Glomerular visceral epithelial cell (primary cell): ENCODE measurements at regions not wholly inside any gene's neighbourhood (a gene's known extent, or its start where the extent isn't known, plus 50 kb on each side); places are given as distances from the start of the nearest gene placed in this dataset.

Experiments used
- DNase-seq: peaks from one replicate; pipeline ENCODE4 v3.0.0-alpha.2; 2016; ENCODE audit errors: extremely low spot score

DNA sequence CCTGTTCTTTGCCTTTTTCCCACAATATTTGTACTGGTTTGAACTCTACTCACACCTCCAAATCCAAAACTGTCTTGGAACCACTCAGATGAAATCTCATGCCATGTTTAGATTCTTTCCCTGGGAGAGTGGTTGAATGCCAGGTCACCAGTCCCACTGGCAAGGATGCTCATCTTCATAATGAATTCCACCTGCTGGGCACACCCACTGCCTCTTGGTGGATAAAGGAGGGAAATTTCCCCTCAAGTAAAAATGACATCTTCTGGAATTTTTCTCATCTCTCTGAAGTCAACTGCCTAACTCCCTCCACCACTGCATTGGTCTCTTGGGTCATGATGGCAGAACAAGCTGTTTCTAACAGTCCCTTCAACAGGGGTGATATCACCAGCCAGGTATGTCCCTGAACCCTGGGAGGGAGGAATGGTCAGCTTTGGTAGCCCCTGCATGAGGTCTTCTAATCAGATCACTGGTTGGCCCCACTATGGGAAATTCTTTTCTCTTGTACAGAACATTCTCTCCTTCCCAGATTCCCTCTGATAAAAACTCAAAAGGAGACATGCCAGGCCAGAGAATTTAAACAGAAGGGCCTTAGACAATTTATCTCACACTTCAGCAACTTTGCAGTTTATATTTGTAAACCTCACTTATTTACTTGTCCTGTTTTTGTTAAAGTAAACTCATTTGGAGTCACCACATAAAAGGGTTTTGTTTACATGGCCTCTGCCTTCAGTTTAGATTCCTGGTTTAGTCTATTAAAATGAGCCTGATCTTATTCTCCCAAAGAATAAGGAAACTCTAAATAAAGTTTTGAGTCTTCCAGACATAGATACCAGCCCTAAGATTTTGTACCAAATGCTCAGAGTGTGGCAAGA is 143.4 kb downstream of the WNT5A start:
- peak; percentile 67 for DNase-seq

DNA sequence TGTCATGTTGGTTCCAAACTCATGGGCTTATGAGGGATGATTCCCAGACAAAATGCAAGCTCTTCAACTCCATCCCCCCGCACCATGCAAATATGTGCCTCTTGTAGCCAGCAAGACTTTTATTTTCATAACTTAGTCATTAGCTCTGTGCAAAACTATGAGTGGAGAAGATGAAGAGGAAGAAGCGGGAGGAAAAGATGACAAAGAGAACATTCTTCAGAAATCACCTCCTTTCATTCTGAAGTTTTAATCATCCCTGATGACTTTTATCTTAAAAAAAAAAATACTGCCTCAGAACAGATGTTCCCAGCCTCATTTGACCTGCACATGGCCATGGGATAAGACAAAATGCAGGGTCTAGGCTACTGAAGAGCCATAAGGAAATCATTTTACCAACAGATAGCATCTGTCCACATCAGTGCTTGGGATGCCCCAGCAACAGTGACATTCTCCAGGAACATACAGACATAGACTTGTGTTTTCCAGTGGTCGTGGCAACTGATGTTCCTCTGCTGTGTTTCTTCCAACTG is 145.5 kb downstream of the WNT5A start:
- DNase-seq, result no peak

DNA sequence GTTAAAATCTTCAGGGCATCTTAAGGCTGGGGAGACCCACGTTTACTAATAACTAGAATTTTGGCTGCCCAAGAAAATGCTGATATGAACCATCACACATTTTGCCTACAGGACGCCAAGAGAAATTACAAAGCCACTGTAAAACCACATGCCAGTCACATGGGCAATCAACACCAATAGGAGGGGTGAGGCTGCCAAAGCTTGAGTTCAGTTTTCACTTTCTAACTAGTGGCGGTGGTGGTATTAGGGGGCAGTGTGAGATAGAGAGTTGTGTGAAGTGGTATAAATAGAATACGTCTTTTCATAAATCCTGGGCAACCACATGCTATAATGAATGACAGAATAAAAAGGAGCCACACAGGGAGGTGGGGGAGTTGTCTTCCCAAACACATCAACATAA is 147.3 kb downstream of the WNT5A start:
- no peak for DNase-seq

GRCh38 chr3:55339390-55339789 is 147.7 kb downstream of the WNT5A start:
- DNase-seq, result no peak

- no peak for DNase-seq
Observed at GRCh38 chr3:55337641-55338180, 149.4 kb downstream of the WNT5A start.

DNA sequence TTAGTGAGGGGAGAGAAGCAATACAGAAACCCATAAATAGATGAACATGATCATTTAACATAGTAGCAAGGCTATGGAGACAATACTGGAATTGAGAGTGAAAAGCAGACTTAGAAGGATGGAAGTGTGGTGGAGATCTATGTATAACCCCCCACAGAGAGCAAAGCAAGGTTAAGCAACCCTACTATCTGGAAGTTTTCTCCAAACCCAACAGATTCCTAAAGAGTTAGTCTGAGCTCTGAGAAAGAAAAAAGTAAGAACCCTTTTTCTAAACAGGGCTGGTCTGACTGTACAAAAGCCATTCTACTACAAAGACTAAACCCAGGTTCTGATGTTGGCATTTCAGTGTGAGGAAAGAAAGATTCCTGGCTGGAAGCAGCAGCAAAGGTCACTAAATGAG is 153.2 kb downstream of the WNT5A start:
- no peak for DNase-seq

- DNase-seq, result no peak
Observed at GRCh38 chr3:55333046-55333445, 154.1 kb downstream of the WNT5A start.

DNA sequence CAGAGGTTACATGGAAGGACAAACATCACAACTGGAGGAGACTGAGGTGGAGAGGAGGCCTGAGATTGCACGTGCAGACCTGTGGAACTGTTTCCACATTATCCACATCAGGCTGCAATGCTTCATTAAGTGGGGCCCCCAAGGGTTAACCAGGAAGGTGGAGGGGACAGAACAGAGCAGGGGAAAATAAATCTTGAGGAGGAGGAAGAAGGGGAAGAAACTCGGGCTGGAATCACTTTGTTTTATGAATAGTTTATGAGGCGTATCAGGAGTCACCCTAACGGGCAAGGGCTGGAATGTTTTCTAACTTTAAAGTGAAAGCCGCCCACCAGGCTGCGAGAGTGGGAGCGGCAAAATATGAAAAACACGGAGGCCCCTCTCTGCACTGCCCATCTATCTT is 154.9 kb downstream of the WNT5A start:
- DNase-seq, result no peak

- no peak for DNase-seq
Observed at GRCh38 chr3:55331524-55331923, 155.6 kb downstream of the WNT5A start.

DNA sequence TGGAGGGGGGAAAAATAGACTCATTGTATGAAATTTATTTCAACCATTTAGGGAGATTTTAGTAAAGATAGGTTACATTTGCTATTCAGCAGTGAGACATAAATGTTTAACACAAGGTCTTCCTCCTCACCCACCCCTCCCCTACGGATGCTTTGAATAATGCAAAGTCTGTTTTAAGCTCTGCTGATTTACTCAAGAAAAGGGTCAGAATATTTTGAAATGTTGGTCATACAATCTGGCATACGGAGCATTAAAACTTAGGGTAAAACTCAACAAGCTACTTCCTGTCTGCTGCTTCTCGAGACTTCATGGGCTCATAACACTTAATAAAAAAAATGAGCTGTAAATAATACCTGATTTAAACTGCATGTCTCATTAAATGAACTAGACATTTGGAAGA is 156.3 kb downstream of the WNT5A start:
- no peak for DNase-seq

DNA sequence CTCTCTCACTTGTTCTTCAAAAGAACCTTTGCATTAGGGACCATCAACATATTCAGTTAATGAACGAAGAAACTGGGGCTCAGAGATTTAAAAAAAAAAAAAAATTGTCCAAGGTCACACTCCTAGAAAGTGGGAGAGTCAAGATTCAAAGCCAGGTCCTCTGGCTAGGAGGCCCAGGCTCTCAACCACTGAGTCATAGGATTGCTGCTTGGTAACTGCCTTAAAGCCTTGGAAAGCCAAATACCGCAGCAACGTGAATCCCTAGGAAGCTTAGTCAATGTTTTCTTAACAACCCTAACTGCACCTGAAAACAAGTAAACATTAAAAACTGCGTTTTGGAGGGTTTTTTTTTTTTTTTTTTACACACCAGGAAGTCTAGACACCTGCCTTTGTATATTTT is 156.8 kb downstream of the WNT5A start:
- DNase-seq, result peak; percentile 93

DNA sequence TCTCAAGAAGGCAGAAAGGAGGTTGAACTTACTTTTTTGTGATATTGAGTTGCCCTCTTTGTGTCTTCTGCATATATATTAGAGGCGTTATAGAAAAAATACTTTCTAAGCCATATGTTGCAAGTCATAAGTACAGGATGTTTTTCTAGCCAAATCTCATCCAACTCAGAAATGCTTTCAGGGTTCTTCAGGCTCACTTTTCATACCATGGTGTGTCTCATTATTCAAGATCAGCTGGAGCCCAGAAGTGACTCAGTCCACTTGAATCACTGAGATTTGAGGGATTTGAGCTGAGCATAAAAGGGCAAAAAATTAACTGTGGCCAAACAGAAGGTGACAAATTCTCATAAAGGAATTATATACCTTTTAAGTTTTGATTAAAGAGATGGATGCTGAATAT is 157.3 kb downstream of the WNT5A start:
- DNase-seq, result peak; percentile 74

DNA sequence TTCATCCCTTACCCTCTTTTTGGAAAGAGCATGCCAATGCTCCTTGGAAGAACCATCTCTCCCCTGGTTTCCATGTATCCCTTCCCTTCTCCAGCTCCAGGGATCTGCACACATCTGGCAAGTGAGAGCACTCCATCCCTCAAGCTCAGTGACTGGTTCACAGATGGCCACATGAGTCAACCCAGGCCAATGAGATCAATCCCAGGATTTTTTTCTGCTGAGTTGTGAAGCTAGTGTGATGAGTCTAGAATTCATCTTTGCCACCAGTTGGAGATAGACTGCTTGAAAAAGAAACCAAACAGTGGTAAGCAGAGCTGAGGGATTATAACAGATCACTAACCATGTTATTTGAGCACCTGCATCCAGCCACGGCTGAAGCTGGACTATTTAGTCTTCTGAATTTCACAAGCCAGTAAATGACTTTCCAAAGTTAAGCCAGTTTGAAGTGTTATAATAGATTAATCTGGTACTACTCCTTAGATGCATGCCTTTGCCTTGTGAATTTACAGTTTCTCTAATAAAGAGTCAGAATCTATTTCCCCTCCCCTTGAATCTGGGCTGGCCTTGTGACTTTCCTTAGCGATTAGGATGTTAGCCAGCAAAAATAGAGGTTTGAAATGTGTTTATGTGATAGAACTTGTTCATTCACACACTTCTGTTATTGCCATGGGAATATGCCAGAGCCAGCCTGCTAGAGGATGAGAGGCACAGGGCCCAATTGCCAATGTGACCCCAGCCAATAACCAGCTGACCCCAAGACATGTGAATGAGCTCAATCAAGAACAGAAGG is 159.8 kb downstream of the WNT5A start:
- DNase-seq, result peak; percentile 50

DNA sequence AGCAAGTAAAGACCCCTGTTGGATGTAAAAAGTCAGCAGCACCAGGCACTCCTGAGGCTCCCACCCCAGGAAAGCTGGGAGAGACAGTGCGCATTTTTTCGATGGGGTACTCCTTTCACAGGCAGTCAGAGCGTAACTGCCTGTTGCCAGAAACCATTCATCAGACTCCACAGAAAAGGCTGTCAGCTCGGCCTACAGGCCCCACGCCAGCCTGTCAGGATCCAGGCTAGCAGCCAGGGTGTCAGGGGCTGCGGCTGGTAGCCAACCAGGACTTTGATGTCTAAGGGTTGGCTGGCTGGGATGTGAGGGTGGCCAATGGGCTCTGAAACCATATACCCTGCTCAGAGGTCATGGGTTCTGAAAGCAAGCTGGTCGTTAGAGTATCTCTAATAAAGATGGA is 164.5 kb downstream of the WNT5A start:
- DNase-seq, result no peak

DNA sequence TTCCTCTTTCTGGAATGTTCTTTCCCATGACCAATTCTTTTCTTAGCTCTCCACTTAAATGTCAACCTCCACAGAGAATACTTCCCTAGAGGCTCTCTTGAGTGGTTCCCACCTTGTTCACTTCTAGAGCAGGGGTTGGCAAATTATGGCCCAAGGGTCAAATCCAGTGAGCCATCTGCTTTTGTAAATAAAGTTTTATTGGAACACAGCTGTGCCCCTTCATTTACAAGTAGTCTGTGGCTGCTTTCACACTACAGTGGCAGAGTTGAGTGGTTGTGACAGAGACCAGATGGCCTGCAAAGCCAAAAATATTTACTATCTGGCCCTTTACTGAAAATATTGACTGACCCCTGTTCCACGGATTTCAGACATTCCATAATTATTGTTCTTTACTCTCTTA is 166.2 kb downstream of the WNT5A start:
- no peak for DNase-seq

DNA sequence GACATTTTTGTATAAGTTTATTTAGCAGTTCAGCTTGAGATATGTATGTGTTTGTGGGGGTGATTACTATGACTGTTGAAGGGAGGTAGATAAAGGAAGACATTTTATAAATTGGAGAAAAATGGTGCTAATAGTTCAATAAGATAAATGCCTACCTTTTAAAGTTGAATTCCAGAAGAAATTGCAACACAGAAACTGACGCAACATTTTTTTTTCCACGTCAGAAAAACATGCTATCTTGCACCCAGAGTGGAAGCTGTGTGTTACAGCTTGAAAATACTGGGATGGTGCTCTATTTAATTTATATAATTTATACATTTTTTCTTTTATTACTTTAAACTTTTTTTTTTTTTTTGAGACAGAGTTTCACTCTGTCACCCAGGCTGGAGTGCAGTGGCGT is 171.7 kb downstream of the WNT5A start:
- DNase-seq, result no peak

GRCh38 chr3:55313666-55314065 is 173.4 kb downstream of the WNT5A start:
- no peak for DNase-seq

GRCh38 chr3:55309336-55309735 is 177.8 kb downstream of the WNT5A start:
- peak; percentile 40 for DNase-seq

GRCh38 chr3:55307622-55308021 is 179.5 kb downstream of the WNT5A start:
- no peak for DNase-seq

DNA sequence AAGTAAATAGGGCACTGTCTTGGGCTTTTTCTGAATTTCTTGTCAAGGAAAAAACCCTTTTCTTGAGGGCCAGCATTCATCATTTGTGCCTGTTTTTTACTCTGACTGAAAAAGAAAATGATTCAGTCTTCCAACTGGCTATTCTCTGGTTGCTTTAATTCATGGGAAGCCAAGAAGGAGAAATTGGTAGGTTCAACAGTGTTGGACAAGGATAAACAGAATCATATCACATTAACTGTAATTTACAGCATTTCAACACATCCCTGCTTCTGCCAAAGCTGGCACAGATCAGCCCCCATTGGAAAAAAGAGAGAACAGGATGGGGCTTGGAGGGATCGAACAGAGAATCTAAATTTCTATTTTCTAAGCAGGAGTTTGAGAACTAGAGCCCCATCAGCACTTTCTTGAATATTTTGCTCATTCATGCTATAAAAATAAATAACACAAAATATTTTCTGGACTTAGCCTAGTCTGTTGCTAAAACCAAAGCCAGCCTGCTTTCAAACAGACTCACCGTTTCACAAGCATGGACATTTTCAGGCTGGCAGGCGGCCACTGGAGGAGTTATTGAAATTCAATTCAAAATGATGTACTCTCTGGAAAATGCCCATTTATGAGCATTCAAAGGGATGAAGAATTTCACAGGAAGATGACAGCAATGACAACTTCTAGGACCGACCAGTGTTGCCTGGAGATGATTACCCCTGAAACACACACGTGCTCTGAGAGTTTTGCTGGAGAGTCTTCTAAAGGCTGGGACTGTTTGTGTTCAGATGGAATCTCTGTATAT is 181.2 kb downstream of the WNT5A start:
- no peak for DNase-seq

- no peak for DNase-seq
Observed at GRCh38 chr3:55300701-55301100, 186.4 kb downstream of the WNT5A start.

GRCh38 chr3:55297706-55298105 is 189.4 kb downstream of the WNT5A start:
- DNase-seq, result no peak
